Glutamatergic neuron (in vitro differentiated cells): ENCODE measurements at regions not wholly inside any gene's neighbourhood (a gene's known extent, or its start where the extent isn't known, plus 50 kb on each side); places are given as distances from the start of the nearest gene placed in this dataset.

ENCODE experiments used
- DNase-seq: peaks from one replicate; pipeline ENCODE4 v3.0.0; 2022
- H3K27ac Mint-ChIP-seq: one replicate; pipeline ENCODE4 v1.8.0; 2020; ENCODE audit warnings: mild to moderate bottlenecking, mixed read lengths, inconsistent platforms; ENCODE audit not compliant: unreplicated experiment
- H3K27me3 Mint-ChIP-seq: one replicate; pipeline ENCODE4 v1.8.0; 2020; ENCODE audit warnings: mild to moderate bottlenecking, moderate library complexity, mixed read lengths, inconsistent platforms; ENCODE audit not compliant: unreplicated experiment
- H3K36me3 Mint-ChIP-seq: one replicate; pipeline ENCODE4 v1.8.0; 2020; ENCODE audit warnings: mild to moderate bottlenecking, mixed read lengths, inconsistent platforms; ENCODE audit not compliant: unreplicated experiment
- H3K4me1 Mint-ChIP-seq: one replicate; pipeline ENCODE4 v1.8.0; 2020; ENCODE audit warnings: mild to moderate bottlenecking, low read depth, mixed read lengths, inconsistent platforms; ENCODE audit not compliant: unreplicated experiment
- H3K4me3 Mint-ChIP-seq: one replicate; pipeline ENCODE4 v1.8.0; 2020; ENCODE audit warnings: mild to moderate bottlenecking, mixed read lengths, inconsistent platforms; ENCODE audit not compliant: unreplicated experiment
- H3K9me3 Mint-ChIP-seq: one replicate; pipeline ENCODE4 v1.8.0; 2020; ENCODE audit warnings: mild to moderate bottlenecking, moderate library complexity, mixed read lengths, inconsistent platforms; ENCODE audit not compliant: unreplicated experiment
- TF ChIP-seq, protein P1 (sequence below): fragments of 200-600 bp; sonication (generic); IDR thresholded peaks from one replicate; pipeline ENCODE4 v1.5.0; 2021; ENCODE audit not compliant: partially characterized antibody, unreplicated experiment

GRCh38 chr13:109362616-109363015 lies 423.8 kb downstream of the IRS2 start:
- DNase-seq, result no peak
- Mint-ChIP-seq H3K4me3 (no peak overlapping the region), H3K4me1 (peaks cover 23% of the 10 kb centered on the region), H3K36me3 (no peaks in the 10 kb centered on the region), H3K9me3 (peaks cover 4% of the 10 kb centered on the region), H3K27me3 (peaks cover 2% of the 10 kb centered on the region), H3K27ac (peak overlapping the region; percentile 13)
- TF ChIP-seq, protein P1, sequence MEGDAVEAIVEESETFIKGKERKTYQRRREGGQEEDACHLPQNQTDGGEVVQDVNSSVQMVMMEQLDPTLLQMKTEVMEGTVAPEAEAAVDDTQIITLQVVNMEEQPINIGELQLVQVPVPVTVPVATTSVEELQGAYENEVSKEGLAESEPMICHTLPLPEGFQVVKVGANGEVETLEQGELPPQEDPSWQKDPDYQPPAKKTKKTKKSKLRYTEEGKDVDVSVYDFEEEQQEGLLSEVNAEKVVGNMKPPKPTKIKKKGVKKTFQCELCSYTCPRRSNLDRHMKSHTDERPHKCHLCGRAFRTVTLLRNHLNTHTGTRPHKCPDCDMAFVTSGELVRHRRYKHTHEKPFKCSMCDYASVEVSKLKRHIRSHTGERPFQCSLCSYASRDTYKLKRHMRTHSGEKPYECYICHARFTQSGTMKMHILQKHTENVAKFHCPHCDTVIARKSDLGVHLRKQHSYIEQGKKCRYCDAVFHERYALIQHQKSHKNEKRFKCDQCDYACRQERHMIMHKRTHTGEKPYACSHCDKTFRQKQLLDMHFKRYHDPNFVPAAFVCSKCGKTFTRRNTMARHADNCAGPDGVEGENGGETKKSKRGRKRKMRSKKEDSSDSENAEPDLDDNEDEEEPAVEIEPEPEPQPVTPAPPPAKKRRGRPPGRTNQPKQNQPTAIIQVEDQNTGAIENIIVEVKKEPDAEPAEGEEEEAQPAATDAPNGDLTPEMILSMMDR, result no peak

GRCh38 chr13:109361562-109362289 lies 424.7 kb downstream of the IRS2 start:
- TF ChIP-seq, protein P1, result no peak
- Mint-ChIP-seq H3K36me3 (no peaks in the 10 kb centered on the region), H3K27ac (peak overlapping the region; percentile 35), H3K27me3 (peaks cover 2% of the 10 kb centered on the region), H3K4me3 (no peak overlapping the region), H3K9me3 (peaks cover 4% of the 10 kb centered on the region), H3K4me1 (peaks cover 21% of the 10 kb centered on the region)
- DNase-seq, result no peak

- Mint-ChIP-seq H3K27me3 (peaks cover 2% of the 10 kb centered on the region), H3K4me1 (peaks cover 17% of the 10 kb centered on the region), H3K36me3 (no peaks in the 10 kb centered on the region), H3K4me3 (no peak overlapping the region), H3K9me3 (peaks cover 4% of the 10 kb centered on the region), H3K27ac (no peak overlapping the region)
- TF ChIP-seq, protein P1, result no peak
- no peak for DNase-seq
Observed at GRCh38 chr13:109357751-109358471, 428.5 kb downstream of the IRS2 start.

- Mint-ChIP-seq H3K4me1 (peaks cover 2% of the 10 kb centered on the region), H3K27ac (no peak overlapping the region)
- DNase-seq, result no peak
Observed at GRCh38 chr13:109355875-109356434, 430.4 kb downstream of the IRS2 start.

More at GRCh38 chr13:109355875-109356434, 430.4 kb downstream of the IRS2 start:
- peaks cover 2% of the 10 kb centered on the region for H3K27me3 Mint-ChIP-seq
- H3K9me3 Mint-ChIP-seq, result peaks cover 1% of the 10 kb centered on the region
- no peak overlapping the region for H3K4me3 Mint-ChIP-seq
- TF ChIP-seq, protein P1, result no peak
- H3K36me3 Mint-ChIP-seq, result no peaks in the 10 kb centered on the region
